OCI-LY1 (cell line): ENCODE measurements at regions not wholly inside any gene's neighbourhood (a gene's known extent, or its start where the extent isn't known, plus 50 kb on each side); places are given as distances from the start of the nearest gene placed in this dataset.

ENCODE experiments used
- EZH2 ChIP-seq: fragments of 200-600 bp; sonication (generic), shearing (Covaris generic); IDR thresholded peaks from 2 replicates; pipeline ENCODE4 v1.8.0; 2017; ENCODE audit warnings: borderline replicate concordance, mixed run types, mild to moderate bottlenecking, antibody characterized with exemption, low read length, moderate library complexity, mixed read lengths
- TF ChIP-seq, protein P1 (sequence below): fragments of 200-600 bp; sonication (generic), shearing (Covaris generic); IDR thresholded peaks from 2 replicates; pipeline ENCODE4 v1.5.1; 2017; ENCODE audit warnings: mild to moderate bottlenecking, antibody characterized with exemption, low read length, moderate library complexity, mixed read lengths

GRCh38 chr14:38947343-38947742 is 155.7 kb downstream of the SEC23A start:
- TF ChIP-seq, protein P1, sequence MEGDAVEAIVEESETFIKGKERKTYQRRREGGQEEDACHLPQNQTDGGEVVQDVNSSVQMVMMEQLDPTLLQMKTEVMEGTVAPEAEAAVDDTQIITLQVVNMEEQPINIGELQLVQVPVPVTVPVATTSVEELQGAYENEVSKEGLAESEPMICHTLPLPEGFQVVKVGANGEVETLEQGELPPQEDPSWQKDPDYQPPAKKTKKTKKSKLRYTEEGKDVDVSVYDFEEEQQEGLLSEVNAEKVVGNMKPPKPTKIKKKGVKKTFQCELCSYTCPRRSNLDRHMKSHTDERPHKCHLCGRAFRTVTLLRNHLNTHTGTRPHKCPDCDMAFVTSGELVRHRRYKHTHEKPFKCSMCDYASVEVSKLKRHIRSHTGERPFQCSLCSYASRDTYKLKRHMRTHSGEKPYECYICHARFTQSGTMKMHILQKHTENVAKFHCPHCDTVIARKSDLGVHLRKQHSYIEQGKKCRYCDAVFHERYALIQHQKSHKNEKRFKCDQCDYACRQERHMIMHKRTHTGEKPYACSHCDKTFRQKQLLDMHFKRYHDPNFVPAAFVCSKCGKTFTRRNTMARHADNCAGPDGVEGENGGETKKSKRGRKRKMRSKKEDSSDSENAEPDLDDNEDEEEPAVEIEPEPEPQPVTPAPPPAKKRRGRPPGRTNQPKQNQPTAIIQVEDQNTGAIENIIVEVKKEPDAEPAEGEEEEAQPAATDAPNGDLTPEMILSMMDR: no peak
- TF ChIP-seq EZH2: no peak
